Ramos (cell line): ENCODE measurements at regions not wholly inside any gene's neighbourhood (a gene's known extent, or its start where the extent isn't known, plus 50 kb on each side); places are given as distances from the start of the nearest gene placed in this dataset.

ENCODE experiments used
- in situ Hi-C: fragments of 300-500 bp; cut with MboI; formaldehyde crosslinking; loops from one replicate; pipeline ENCODE4 v1.14.3; 2022; ENCODE audit warnings: low sequenced_read_pairs; ENCODE audit not compliant: unreplicated experiment

DNA sequence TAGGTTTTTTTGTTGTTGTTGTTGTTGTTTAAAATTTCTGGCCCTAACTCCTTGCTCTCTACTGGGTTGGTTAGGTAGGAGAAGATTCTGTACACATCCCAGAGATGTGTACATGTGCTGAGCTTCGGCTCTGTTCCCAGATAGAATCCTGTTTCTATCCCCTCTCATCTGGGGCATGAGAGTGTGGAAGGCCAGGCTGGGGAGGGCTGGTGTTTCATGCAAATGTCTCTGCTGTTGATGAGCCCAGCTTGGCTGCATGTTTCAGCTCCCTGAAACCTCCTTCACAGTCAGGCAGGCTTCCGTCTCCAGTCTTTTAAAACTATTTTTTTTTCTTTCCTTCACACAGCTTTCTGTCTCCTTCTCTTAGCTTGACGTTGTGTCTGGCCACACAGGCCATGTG, 526.9 kb upstream of the KLF4 start:
- in situ Hi-C loops: no loop called here

GRCh38 chr9:108015690-108016089, 526.1 kb upstream of the KLF4 start:
- in situ Hi-C loops: no loop called here

GRCh38 chr9:108014353-108014752, 524.8 kb upstream of the KLF4 start:
- in situ Hi-C loops: no loop called here

DNA sequence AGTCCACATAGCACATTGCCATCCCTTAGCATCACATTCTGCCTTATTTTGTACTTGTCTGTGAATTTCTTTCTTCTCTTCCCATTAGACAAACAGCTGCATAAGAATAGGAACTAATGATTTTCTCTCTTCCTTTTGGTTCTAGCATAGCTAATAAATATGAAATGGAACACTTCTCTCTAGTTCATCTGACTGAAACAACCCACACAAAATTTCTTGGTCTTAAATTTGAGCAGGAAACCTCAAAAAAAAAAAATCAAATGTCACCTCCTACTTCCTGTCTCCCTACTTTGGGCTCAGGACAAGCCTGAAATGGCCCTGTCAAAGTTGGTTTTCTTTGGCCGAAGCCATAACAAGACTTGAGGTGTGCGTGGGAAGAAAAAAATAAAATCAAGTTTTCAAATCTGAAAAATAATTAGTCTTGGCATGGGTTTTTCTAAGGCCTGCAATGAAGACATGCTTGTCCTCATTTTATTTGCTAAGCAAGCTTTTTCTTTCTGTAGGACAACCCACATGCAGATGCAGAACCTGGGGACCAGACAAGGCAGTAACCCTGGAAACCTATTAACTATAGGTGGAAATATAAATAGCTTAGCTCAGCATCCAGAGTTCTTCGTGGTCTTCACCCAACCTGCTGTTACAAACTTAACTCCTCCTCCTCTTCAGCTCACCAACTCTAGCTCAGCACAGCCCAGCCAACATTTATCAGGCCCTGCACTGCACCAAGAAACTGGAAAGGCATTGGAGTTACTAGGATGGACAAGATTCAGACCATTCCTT, 523.5 kb upstream of the KLF4 start:
- in situ Hi-C loops: no loop called here

DNA sequence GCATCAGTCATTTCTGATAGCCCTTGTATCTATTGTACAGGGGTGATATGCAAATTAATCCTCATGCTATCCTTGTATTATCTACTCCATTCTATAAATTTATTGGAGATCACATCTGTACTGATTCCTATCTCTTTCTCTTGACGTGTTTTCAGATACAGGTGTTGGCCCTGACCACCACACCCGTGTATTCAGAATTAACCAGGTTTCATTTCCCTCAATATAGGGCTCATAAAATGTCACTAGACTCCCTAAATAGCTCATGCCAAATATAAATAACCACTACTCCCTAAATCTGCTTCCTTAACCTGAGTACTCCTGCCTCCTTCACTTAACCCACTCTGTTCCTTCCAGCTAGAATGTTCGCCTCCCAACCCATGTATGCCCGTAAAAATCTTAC, 522.8 kb upstream of the KLF4 start:
- in situ Hi-C loops: no loop called here

DNA sequence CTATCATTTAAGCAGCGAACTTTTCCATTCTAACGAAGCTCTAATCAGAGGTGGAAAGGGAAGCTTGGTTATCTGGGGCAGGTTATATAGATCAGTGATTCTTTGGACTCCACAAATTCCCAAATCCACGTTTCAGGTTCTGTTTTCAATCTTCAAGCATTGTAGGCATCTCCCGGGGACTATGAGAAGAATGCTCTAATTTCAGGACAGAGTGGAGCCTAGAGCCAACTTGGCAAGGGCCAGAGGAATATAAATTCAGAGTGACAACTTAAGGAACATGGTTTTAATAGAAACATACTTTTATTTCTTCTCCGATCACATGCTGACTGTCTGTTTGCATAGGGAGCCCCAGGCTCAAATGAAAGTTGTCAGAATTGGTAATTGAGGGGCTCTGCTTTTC, 514.0 kb upstream of the KLF4 start:
- in situ Hi-C loops: no loop called here

- in situ Hi-C loops: no loop called here
These were observed 512.9 kb upstream of the KLF4 start for GRCh38 chr9:108002371-108002956.

GRCh38 chr9:108001237-108001636, 511.7 kb upstream of the KLF4 start:
- in situ Hi-C loops: no loop called here

GRCh38 chr9:107999890-108000289, 510.3 kb upstream of the KLF4 start:
- in situ Hi-C loops: no loop called here

- in situ Hi-C loops: no loop called here
These were observed 509.4 kb upstream of the KLF4 start for GRCh38 chr9:107999011-107999410.

GRCh38 chr9:107994648-107995047, 505.1 kb upstream of the KLF4 start:
- in situ Hi-C loops: no loop called here

DNA sequence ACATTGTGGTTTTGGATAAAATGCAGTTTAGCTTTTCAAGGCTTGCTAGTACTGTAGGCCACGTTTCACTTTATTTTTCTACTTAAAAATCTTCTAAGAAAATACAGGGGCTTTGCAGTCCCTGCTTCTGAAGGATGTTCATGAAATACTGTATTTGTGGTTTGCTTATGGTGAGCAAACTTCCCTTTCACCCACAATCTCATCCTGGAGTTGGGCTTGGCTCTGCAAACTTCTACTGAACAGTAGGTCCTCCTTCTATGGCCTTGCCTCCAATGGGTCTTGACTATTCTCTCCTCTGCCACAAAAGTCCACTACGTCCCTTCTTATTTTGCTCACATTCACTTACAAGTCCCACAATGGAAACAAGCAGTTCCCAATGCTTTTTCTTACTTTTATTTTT, 502.7 kb upstream of the KLF4 start:
- in situ Hi-C loops: no loop called here

DNA sequence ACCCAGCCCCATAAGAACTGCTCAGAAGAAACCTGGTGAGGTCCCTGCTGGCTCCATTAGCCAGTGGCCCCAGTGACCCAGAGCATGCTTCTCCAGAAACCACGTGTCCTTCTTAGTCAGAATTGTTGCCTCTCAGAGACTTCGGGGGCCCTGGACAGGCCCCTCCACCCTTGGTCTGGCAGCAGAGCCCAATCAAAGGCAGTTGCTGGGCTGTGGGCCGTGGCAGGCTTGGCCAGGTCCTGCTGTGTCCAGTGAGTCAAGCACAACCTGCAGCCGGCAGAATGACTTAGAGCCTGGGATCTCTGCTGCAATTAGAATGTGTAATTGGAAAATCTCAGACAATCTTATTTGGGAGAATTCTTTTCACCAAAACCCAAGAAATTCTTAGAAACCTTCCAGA, 502.0 kb upstream of the KLF4 start:
- in situ Hi-C loops: no loop called here

- in situ Hi-C loops: no loop called here
These were observed 500.0 kb upstream of the KLF4 start for GRCh38 chr9:107989544-107989943.

DNA sequence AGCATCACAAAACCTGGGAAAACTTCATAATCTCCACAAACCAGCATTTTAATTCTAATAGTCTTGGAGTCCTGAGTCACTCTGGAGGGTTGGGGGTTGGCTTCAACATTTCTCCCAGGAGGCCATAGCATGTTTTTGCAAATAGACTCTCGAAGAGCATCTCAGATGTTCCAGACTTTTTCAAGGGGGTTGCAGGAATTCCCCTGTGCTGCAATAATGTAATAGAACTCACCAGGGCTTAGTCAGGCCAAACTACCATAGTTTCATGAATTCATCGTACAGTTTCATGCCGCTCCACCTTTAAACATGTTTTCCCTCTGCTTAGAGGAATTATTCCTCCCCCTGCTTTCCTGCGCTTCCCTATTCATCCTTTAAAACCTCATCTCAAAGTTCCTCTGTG, 499.5 kb upstream of the KLF4 start:
- in situ Hi-C loops: no loop called here

GRCh38 chr9:107984956-107985355, 495.4 kb upstream of the KLF4 start:
- in situ Hi-C loops: no loop called here

DNA sequence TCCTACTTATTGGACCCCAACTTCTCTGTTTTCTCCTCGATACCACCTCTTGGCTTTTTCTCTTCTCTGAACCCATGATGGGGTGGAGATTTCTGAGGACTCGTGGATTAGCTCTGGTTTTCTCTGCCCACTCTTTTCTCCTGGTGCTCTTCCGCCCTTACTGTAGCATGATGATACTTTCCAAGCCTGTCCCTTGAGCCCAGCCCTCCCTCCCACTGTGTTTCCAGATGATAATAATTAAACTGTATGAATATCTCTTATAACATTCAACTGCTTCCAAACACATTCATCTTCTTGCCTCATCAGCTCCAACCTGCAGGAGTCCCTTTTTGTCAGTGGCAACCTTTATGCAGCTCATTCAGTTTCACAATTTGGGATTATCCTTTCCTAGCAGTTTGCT, 494.2 kb upstream of the KLF4 start:
- in situ Hi-C loops: no loop called here

GRCh38 chr9:107983181-107983603, 493.6 kb upstream of the KLF4 start:
- in situ Hi-C loops: no loop called here

GRCh38 chr9:107982745-107983144, 493.2 kb upstream of the KLF4 start:
- in situ Hi-C loops: no loop called here

DNA sequence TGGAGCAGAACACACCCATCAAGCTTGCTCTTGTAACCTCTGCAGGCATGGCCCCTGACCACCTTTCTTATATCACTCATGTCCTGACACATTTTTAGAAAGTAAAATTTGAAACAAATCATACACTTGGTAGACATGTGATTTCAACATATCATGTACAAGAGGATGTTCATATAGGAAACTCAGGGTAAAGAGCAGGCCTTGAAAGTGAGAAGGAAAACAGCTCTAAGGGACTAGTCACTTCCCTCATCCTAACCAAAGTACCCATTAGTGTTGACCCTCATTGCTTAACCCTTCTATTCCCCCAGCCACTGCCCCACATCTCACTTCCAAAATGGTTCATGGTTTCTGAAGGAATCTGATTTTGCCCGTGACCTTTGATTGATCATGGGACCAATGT, 492.4 kb upstream of the KLF4 start:
- in situ Hi-C loops: no loop called here

GRCh38 chr9:107980984-107981383, 491.4 kb upstream of the KLF4 start:
- in situ Hi-C loops: no loop called here

- in situ Hi-C loops: no loop called here
These were observed 487.2 kb upstream of the KLF4 start for GRCh38 chr9:107976767-107977166.
